GM18519 (cell line): ENCODE measurements at regions not wholly inside any gene's neighbourhood (a gene's known extent, or its start where the extent isn't known, plus 50 kb on each side); places are given as distances from the start of the nearest gene placed in this dataset.
"Not testable (repeated sequence)": the region's sequence is repeated elsewhere in the genome, so short reads cannot be mapped to it uniquely, and the experiment has no call there.

ENCODE experiments used
- ATAC-seq: cut with Tn5 transposase; IDR thresholded peaks from one replicate; pipeline ENCODE4 v1.9.1; 2021; ENCODE audit warnings: mild to moderate bottlenecking, moderate library complexity; ENCODE audit not compliant: unreplicated experiment, low FRiP score

DNA sequence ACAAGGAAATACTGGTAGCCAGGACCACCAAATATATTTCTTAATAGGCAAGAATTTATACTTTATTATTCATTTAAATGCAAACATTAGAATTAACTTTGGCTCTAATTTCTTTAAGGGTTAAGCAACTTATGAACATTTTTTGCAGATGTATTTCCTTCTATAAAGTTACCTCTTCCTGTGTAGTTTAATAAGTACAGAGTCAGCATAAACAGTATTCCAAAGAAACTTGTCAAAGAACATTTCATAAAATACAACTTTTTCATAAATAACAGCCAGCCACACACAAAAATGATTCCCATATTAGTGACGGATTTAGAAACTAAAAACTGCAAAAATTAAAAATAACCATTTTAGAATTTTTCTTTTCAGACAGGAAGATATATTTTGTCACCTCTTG lies 723.2 kb downstream of the KCNJ2 start:
- no peak for ATAC-seq

DNA sequence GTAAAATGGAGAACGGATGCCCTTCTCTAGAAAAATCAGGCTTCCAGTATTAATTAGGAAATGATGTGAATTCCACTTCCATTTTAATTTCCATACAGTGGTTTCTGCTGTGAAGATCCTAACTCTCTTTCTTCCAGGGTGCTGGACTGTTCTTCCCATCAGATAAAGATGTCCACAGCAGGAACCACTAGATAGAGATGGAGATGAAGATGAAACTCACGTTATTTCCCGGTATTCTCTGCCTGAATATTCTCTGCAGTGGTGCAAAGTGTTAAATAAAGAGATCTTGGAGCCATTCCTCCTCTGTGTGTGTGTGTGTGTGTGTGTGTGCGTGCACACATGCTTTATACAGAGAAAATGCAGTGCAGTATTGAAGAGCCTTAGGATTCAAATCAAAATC lies 727.5 kb downstream of the KCNJ2 start:
- ATAC-seq, result no peak

DNA sequence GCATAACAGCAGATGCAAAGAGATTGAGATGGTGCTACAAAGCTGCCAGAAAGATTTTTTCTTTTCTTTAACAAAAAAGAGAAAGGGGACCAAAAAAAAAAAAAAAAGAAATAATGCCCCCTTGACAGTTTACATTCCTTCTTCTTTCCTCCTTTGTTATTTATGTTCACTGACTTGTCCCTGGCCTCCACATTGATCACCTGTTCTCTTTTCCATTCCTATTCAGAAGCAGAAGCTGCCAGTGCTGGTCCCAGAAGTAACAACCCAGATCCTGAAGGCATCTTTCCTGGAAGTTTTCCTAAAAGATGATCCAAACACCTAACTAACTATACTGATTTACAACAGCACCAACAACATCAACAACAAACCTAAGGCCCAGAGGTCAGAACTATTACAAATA lies 728.1 kb downstream of the KCNJ2 start:
- no peak for ATAC-seq

DNA sequence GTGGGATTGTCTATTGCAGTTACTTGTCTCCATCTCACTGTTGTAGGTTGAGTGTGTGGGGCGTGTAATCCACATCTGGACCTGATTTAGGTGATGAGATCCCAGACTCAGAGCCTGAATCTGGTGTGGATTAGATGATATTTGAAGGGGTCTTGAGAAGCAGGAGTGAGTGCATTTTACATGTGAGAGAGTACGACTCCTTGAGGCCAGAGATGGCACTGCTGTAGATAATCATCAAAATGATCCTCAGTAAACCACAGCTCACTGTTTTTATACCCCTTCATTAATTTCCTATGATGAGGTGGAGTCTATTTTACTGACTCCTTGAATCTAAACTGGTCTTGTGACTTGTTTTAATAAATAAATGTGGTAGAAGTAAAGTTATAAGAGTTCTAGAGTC lies 732.5 kb downstream of the KCNJ2 start:
- ATAC-seq, result no peak

DNA sequence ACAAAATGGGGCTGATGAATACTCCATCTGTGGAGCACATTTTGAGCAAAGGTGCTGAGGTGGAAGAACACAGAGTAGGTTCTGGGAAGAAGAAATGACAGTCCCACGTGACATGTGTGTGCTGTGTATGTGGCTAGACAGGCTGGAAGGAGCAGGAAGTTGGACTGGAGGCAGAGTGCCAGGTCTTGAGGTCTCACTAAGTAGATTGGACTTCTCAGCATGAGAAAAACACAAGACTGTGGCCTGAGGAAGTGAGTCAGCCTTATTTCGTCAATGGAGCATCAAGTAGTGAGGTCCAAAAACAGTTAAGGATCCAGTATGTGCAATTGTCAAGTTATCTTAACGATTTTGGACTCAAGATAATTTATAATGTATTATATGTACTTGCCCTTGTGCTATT lies 736.5 kb downstream of the KCNJ2 start:
- ATAC-seq, result no peak

DNA sequence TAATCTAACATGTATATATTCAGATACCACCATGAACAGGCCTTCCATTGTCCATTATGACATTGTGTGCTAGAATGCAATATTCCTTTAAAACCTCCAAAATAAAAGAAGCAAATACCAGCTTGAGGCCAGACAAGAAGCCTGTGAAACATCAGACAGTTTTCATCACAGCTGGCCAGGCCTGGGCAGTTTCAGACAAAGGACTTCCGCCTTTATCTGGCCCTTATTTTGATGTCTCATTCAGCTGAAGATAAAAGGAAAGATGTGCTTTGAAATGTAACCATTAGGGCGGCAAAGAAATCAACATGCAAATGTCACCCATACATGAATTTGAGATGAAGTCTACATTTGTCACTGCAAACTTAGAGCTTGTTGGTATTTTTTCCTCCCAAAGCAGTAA lies 737.5 kb downstream of the KCNJ2 start:
- no peak for ATAC-seq

DNA sequence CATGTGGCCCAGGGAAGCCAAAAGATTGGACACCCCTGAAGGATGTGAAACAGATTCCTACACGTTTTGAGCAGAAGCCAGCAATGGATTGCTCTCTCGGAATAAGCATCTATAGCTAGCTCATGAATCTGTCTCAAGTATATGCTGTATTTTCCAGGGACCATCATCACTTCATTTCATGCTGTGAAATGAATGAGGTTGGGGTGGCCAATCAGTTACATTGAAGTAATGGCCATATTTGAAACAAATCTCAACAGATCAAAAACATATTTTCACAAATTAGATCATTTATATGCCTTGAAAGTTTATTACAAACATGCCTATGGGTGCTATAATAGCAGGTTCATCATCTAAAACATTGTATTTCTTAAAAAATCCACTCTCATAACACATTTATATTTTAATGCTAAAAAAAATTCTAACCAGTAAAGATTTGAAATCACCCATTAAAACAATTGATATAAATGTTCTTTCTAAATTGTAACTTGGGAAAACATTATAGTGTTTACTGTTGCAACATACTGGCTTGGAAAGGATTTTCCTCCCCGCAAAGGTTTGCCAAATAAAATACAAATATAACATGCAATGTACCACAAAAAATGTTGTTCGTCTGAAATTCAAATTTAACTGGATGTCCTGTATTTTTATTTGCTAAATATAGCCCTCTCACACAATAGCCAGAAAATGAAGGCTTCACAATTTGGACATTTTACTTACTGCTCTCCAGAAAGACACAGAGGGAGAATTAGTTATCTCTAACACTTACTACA lies 743.6 kb downstream of the KCNJ2 start:
- ATAC-seq, result no peak

DNA sequence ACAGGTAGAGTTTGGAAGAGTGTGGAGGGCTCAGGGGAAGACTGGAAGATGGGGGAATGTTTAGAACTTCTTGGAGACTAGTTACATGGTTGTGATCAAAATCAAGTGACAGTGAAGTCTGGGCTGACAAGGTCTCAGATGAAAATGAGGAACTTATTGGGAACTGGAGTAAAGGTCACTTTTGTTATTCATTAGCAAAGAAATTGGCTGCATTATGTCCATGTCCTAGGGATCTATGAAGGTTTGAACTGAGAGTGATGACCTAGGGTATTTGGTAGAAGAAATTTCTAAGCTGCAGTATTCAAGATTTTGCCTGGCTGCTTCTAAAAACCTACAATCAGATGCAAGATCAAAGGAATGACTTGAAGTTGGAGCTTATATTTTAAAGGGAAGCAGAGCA lies 747.1 kb downstream of the KCNJ2 start:
- no peak for ATAC-seq

DNA sequence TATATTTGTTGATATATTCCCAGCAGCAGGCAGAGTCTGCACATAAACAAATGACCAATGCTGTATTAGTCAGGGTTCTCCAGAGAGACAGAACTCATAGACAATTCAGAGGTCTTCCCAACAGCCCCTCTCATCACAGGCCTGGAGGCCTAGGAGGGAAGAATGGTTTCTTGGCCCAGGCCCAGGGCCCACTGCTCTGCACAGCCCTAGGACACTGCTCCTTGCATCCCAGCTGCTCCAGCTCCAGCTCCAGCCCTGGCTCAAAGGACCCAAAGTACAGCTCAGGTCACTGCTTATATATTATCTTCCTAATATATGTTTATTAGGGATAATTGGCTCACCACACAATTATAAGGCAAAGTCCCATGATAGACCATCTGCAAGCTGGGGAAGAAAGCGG lies 749.9 kb downstream of the KCNJ2 start:
- ATAC-seq, result no peak

DNA sequence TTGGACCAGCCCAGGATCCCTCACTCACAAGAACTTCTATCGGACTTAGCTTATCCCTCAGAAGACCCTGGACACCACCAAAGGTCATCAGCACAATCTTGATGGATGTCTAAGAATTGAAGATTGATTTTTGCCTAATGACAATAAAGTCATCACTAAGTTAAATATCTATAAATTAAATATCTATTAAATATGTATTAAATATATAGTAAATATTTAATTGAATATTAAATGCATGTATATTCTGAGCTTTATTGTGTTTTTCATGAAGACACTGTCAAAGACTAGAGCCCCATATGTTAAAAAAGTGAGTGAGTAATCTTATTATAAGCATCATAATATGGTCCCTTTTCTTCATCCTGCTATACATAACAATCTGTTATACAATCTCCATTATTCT lies 751.1 kb downstream of the KCNJ2 start:
- no peak for ATAC-seq

DNA sequence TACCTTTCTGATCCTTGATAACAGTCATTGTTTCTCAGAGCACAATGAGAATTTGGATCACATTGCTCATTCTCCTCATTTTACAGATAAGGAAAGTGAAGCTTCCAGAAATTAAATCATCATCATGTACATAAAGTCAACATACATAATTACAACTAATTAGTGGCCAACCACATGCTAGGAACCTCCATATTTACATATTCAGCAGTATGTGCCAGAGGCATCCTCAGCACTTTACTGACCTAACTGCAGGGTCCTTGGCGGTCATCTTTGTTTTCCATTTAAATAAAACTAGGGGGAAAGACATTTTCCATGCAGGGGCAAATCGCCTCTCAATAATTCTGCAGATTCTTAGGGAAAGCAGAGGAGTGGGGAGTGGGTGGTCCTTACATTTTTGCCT lies 752.9 kb downstream of the KCNJ2 start:
- ATAC-seq, result no peak

DNA sequence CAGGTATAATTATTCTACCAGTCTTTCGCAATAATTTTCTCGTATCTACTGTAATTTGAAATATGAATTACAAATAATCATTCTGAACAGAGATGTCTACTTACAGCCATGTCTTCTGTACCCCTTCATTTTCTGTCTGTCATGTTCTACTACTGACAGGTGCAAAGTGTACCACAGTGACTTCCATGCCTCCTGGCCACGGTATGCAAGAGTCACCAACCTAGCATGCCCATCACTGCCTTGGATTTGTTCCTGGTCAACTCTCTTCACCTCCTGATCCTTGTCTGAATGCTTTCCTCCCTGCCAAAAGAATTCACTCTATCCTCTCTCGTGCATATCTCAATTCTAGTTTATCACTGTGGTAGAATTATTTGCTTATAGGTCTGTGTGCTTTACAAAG lies 755.4 kb downstream of the KCNJ2 start:
- ATAC-seq, result no peak

DNA sequence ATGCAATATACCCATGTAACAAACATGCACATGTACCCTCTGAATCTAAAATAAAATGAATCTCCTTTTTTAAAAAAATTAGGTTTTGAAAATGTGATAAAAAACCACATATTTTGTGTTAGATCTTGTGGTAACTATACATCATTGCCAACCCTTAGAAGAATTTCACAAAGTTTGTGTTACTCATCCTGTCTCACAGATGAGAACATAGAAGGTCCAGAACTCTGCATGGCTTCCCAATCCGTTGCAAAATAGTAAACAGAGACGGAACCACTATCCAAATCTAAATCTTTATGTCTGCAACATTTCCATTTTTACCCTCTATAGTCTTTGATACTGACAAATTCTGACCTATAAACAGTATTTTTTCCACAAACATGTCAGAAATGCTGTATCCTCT lies 759.9 kb downstream of the KCNJ2 start:
- ATAC-seq, result no peak

DNA sequence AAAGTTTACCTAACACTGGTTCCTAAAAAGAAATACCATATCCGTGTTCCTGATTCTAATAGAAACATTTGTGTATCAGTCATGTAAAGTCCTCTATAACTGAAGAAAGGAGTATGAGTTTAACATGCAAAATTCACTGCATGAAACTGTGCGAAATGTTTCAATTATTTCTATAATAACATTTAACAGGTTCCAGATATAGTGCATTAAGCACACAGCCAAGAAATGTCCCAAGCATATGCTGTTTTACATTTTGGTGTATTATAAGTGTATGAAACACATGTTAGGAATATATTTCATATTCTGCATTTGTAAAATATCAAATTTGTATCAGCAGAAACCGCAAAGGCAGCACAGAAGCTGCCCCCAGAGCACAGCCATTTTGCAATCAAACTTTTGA lies 764.9 kb downstream of the KCNJ2 start:
- ATAC-seq, result no peak

DNA sequence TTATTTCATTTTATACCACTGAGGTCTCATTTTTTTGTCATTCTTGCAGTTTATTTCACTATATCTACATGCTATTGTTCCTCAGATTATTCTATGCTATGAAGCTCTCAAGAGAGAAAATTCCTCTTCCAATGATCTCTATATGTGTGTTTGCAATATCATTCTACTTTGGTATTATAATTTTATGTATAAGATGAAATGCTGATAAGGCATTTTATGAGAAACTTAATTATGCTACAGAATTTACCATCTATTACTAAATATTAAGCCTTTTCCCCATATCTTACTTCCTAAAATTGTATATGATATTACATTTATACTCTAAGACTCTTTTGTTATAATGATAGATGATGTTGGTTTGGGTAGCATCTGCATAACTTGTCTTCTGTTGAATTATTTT lies 765.5 kb downstream of the KCNJ2 start:
- no peak for ATAC-seq

DNA sequence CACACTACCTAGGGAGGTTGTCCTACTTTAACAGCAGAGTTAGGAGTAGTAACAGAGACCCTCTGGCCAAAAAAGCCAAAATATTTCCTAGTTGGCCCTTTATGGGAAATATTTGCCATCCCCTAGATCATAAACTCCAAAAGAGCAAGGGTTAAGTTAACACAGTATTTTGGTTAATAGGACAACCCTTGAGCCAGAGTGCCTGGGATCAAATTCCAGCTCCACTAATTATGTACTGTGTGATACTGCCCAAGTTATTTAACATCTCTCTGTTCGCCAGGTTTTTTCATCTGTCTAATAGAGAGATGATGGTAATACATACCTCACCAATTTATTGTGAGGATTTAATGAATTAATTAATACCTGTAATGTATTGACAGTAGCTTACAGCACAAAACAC lies 767.4 kb downstream of the KCNJ2 start:
- ATAC-seq, result no peak

DNA sequence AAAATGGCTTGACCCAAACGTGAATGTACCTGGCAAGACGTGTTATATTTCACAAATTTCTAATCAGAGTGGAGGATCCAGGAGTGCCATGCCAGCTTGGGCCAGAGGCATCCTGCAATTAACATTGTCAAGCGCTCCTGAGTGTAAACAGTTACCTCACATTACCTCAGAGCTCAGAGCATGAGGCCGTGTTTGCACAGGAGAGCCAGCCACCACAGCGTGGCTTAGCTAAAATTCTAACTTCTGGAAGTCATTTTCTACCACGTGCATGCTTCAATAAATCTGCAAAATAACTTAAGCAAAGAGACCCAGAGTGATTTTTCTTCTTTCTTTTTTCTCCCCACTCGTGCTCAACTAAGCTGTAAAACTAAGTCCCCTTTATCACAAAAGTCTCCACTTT lies 769.0 kb downstream of the KCNJ2 start:
- ATAC-seq, result no peak

DNA sequence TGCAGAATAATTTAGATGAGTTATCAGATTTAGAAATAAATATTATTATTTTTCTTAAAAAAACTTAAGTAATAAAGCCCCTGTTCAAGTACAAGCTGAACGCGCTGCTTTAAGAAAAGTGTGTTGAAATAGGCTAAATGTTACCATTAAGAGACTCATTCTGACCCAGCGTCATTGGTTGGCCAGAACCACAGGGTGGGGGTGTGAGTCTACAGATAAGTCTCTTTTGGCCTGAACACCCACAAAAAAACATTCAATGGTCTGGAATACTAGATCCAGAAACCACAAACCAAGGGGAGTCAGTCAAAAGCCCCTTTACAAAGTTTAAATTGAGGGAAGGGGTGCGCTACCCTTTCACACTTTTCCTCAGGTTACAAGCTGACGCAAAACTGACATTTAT lies 776.1 kb downstream of the KCNJ2 start:
- ATAC-seq, result no peak

DNA sequence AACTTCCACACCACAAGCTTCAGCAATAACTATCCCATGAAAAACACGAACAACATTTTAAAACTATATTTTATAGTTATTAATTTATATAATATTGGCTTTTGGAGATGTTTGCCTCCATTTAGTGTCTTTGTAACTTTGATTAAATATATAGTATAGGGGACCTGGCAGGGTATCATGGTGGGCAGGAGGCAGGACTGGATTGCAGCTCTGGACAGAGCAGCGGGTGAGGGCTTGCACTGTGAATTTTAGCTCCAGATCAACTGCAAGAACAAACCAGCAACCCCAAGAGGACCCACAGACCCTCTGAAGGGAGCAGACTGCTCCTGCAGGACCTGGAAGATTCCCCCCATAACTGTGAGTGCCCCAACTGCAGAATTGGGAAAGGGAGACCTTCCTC lies 777.9 kb downstream of the KCNJ2 start:
- ATAC-seq, result no peak

DNA sequence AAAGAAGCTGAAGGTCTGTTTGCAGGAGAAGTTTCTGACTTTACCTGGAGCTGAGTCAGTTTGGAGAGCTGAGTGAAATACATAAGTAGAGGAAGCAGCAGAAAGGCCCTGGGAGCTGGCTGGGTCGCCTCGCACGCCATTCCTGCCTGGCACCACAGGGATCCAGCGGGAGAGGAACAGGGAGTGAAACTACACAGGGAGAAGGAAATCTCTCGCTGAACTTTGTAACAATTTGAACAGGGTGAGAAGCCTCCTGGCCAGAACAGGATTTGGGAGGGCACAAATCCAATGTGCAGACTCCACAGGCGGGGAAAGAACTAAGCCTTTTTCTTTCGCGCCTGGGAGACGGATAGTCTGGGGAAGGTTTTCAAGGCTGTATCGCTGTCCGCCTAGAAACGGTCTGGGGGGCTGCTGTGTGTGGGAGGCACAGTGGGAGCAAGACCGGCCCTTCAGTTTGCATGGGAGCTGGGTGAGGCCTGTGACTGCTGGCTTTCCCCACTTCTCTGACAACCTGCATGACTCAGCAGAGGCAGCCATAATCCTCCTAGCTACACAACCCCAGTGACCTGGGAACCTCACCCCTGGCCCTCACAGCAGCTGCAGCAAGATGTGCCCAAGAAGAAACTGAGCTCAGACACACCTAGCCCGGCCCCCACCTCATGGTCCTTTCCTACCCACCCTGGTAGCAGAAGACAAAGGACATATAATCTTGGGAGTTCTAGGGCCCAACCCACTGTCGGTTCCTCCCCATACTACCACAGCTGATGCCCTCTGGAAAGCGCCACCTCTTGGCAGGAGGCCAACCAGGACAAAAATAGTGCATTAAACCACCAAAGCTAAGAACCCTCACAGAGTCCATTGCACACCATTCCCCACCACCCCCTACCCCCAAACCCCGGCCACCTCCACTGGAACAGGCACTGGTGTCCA lies 778.6 kb downstream of the KCNJ2 start:
- no peak for ATAC-seq

DNA sequence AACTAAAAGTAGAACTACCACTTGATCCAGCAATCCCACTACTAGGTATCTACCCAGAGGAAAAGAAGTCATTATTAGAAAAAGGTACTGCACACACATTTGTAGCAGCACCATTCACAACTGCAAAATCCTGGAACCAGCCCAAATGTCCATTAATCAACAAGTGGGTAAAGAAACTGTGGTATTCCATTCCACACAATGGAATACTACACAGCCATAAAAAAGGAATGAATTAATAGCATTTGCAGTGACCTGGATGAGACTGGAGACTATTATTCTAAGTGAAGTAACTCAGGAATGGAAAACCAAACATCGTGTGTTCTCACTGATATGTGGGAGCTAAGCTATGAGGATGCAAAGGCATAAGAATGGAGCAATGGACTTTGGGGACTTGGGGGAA lies 783.8 kb downstream of the KCNJ2 start:
- not testable (repeated sequence) for ATAC-seq

DNA sequence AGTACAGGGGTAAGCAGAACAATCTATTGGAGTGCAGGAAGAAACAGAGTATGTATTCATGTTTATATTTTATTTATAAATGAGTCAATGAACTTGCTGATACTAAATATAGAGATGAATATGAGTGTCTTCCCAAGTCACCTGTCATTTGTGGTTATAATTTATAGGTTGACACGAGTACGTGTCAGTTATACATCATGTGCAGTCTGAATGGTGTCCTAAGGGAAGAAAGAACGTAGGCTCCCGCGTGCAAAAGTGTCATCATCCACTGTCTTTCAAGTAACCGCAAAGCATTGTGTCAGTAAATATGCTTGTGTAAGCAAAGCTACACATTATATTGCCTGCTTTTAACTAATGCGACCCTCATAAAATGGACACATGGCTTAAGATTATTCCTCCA lies 786.1 kb downstream of the KCNJ2 start:
- no peak for ATAC-seq
